GM18870 (cell line): ENCODE measurements at regions not wholly inside any gene's neighbourhood (a gene's known extent, or its start where the extent isn't known, plus 50 kb on each side); places are given as distances from the start of the nearest gene placed in this dataset.
A peak's percentile ranks its signal among the peaks of the same experiment; 100 is the strongest.
"Not testable (repeated sequence)": the region's sequence is repeated elsewhere in the genome, so short reads cannot be mapped to it uniquely, and the experiment has no call there.

ENCODE experiments used
- ATAC-seq: cut with Tn5 transposase; IDR thresholded peaks from one replicate; pipeline ENCODE4 v1.9.1; 2021; ENCODE audit warnings: moderate library complexity; ENCODE audit not compliant: unreplicated experiment

GRCh38 chr10:23493711-23494110 is 54.8 kb downstream of the OTUD1 start:
- no peak for ATAC-seq

DNA sequence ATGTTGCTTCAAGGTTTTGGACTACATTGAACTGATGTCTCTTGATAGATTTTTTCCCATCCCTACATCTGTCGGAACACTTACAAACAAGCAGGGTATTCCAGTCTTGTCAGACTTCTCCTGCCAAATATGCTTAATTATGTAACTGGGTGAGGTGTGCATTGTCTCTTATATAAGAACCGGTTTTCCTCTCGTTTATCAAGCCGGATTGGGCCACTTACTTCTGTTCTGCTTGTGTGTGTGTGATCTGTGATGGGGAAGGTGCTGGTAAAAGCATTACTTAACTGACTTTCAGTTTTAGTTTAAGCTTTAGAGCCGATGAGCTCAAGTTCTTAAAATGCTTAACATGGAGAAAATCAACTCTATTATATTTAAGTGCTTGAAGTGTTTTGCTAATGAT is 57.9 kb downstream of the OTUD1 start:
- ATAC-seq = no peak

- no peak for ATAC-seq
Measured at GRCh38 chr10:23499372-23500132, 60.7 kb downstream of the OTUD1 start.

DNA sequence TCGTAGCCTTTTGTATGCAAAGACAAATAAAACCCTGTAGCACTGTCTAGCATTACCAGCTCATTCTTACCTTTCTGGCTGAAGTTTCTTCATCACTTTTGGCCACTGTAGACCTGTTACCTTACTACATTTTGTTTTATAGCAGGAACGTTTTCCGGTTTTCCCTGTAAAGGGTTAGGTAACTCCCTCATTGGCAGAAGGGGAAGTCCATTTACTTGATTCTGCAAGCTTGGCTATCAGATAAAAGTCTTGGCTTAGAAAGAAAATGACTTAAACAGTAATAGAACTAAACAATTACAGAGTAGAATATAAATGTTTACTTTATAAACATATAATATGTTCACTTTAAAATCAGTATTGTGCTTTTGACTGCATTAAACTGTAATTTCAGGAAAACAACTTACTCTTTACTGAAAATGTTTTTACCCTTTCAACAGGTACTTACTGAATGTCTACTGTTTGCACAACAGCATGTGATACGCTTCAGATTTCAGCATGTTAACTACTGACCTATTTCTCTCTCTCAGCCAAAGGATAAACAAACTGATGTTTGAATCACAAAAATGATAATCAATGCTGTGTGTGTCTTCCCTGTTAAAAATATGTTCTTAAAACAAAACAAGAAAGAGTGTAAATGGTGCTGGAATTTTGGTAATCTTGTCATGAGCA is 67.1 kb downstream of the OTUD1 start:
- ATAC-seq = no peak

DNA sequence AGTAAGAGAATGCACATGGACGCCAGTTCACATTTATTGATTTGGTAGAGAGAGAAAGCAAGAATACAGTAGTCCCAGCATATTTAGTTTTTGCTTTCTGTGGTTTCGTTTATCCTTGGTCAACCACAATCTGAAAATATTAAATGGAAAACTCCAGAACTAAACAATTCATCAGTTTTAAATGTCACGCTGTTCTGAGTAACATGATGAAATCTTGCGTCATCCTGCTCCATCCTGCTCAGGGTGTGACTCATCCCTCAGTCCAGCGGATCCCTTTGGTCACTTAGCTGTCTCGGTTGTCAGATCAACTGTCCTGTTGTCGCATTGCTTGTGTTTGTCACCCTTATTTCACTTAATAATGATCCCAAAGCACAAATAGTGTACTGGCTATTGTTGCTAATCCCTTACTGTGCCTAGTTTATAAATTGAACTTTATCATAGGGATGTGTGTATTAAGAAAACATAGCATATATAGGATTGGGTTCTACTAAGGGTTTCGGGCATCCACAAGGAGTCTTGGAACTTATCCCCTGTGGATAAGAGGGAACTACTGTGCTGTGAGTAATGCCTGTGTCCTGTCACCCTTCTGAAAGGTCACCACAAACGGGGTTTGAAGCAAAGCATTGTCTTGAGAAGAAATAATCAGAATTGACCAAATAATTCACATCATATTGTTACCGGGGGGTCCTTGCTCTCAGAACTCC is 73.6 kb downstream of the OTUD1 start:
- no peak for ATAC-seq

- ATAC-seq = not testable (repeated sequence)
Measured at GRCh38 chr10:23513621-23514020, 74.7 kb downstream of the OTUD1 start.

DNA sequence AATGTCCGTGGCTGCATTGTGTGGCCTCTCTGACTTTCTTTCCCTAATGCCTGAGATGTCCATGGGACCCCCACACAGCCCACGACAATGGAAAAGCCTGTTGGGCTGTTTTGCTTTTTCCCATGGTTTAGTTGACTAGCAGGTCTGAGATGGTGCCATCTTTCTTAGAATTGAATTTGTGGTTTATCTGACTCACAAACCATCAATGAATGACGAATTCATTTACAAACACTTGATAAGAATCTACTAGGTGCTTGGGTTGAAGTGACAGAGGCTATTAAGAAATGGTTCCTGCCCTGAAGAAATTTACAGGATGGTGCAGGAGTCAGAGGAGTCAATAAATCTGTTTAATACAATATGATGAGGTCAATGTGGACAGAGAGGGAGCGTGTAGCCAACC is 75.4 kb downstream of the OTUD1 start:
- no peak for ATAC-seq

GRCh38 chr10:23516530-23516929 is 77.7 kb downstream of the OTUD1 start:
- ATAC-seq = no peak

GRCh38 chr10:23517155-23517554 is 78.3 kb downstream of the OTUD1 start:
- ATAC-seq = no peak

DNA sequence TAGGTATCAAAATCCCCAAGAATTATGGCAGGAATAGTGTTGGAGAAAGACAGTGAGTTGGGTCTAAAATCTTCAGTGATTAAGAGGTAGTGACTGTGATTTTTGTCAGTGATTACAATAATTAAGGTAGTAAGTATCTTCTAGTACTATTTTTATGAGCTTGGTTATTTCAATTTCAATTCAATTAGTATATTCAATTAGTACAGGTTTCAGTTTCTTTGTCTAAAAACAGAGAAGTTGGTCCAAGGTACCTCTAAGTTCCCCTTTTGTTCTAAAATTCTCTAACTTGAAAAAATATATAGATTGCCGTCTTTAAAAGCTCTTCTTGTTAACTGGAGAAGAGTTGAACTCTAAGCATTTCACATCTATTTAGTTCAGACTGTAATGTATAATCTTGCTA is 82.9 kb downstream of the OTUD1 start:
- no peak for ATAC-seq

DNA sequence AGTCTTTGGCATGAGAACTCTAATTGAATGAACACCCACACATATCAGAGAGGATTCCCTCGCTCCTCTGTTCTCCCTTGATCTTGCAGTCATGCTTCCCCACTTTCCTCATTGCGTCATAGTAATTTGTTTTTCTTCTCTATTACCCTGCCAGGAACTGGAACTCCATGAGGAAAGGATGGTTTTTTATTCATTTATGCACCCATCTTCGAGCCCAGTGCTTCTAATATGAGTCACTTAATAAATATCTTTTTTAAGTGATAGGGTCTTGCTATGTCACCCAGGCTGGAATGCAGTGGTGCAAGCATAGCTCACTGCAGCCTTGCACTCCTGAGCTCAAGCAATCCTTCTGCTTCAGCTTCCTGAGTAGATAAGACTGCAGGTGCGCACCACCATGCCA is 83.5 kb downstream of the OTUD1 start:
- ATAC-seq = no peak

DNA sequence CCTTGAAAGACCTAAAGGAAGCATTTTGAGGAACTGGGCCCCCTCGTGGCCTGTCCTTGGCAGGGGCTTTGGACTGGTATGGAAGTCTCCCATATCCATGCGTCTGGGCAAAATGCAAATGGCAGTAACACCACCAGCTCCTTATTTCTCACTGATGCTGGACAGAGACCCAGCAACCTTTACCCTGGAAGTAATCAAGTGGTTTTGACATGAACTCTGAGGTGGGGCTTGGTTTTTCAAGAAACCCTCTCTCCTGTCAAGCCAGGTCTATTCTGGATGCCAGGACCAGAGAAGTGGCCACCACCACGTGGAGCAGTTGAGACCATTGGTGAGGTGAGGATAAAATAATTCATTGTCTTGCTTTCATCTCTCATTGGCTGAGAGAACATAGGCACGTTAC is 84.4 kb downstream of the OTUD1 start:
- no peak for ATAC-seq

GRCh38 chr10:23525406-23525805 is 86.5 kb downstream of the OTUD1 start:
- ATAC-seq = peak; percentile 47

- no peak for ATAC-seq
Measured at GRCh38 chr10:23528419-23528818, 89.5 kb downstream of the OTUD1 start.

- ATAC-seq = no peak
Measured at GRCh38 chr10:23529625-23530024, 90.8 kb downstream of the OTUD1 start.

DNA sequence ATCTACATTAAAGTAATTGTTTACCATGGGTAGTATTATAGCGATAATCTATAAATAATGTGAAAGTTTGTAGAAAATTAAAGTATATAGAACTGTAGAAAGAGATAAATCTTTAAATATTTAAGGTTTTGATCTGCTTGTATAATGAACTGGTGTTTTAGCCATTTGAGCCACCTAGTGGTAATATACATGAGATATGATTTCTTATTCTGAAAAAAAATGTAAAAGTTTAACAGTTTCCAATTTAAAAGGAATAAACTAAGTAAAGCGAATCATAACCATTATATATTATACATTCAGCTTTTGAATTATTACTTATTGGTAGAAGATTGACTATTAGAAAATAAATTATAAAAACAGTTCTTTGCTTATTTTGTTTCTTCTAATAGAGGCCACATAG is 91.2 kb downstream of the OTUD1 start:
- no peak for ATAC-seq

- no peak for ATAC-seq
Measured at GRCh38 chr10:23533212-23533611, 94.3 kb downstream of the OTUD1 start.

DNA sequence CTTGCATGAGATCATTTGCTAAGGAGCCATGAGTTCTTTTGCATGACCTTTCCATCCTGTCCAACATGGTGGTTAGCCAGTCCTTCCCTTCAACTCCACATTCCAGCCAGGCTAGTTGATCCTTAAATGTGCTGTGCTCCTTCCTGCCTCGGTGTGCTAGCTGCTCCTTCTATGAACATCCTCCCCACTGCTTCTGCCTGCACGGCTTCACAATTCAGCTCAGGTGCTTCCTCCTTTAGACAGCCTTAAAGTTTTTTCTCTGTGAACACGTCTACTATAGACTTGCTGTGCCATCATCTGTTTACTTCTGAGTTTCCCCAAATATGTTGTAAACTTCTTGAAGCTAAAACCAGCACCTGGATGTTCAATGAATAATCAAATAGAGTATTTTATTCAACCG is 95.5 kb downstream of the OTUD1 start:
- ATAC-seq = no peak

GRCh38 chr10:23534761-23535160 is 95.9 kb downstream of the OTUD1 start:
- no peak for ATAC-seq

DNA sequence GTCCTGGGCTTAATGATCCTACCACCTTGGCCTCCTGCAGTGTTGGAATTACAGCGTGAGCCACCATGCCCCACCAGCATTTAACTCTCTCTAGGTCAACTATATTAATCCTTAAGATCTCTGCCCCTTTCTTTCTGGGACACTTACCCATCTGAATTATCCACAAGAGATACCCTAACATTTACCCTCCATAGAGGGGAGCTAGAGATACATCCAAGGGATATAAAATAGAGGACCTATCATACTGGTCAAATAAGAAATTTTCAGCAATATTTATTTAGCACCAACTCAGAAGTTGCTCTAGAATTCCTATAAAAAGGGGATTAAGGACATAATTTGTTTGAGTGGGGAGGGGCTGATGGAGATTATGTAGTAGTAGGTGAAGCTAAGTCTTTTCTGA is 96.5 kb downstream of the OTUD1 start:
- ATAC-seq = no peak

- no peak for ATAC-seq
Measured at GRCh38 chr10:23538968-23539367, 100.1 kb downstream of the OTUD1 start.

DNA sequence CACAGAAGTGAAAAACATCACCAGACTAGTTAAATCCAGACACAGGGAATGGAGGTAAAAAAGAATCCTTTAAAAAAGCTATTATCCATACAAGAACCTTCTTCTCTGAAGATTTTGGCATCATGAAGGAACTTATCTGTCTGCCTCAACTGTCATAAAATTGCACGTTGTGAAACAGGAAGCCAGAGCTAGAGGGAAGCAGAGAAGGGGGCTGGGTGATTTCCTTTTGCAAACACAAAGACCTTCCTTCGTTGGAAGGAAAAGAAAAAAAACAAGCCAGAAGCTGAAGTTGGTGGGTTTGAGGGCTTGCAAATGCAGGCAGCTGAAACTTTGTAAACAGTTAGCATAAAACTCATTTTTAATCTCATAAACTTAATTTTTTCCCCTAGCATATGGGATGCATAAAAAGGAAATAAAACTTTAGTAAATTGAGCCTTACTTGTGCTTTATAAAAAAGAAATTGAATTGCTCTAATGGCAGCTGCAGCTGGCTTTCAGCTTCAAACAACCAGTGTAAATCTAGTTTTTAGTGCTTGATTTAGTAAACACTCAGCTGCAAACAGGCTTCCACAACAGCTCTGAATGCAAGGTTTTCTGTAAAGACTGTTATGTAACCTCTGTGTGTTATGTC is 101.6 kb downstream of the OTUD1 start:
- no peak for ATAC-seq
